Fibroblast of peridontal ligament (primary cell): ENCODE measurements at regions not wholly inside any gene's neighbourhood (a gene's known extent, or its start where the extent isn't known, plus 50 kb on each side); places are given as distances from the start of the nearest gene placed in this dataset.

Experiments used
- DNase-seq: peaks from one replicate; pipeline ENCODE4 v3.0.0-alpha.2; 2010; ENCODE audit errors: extremely low read depth

GRCh38 chr15:97319291-97319690, 641.2 kb upstream of the ARRDC4 start:
- no peak for DNase-seq

GRCh38 chr15:97346221-97346620, 614.3 kb upstream of the ARRDC4 start:
- no peak for DNase-seq

- DNase-seq = no peak
Measured at GRCh38 chr15:97350813-97351212, 609.7 kb upstream of the ARRDC4 start.

GRCh38 chr15:97383516-97383915, 577.0 kb upstream of the ARRDC4 start:
- no peak for DNase-seq

GRCh38 chr15:97386940-97387339, 573.6 kb upstream of the ARRDC4 start:
- DNase-seq = no peak

GRCh38 chr15:97401195-97401594, 559.3 kb upstream of the ARRDC4 start:
- DNase-seq = no peak

- DNase-seq = no peak
Measured at GRCh38 chr15:97401970-97402369, 558.5 kb upstream of the ARRDC4 start.

- DNase-seq = no peak
Measured at GRCh38 chr15:97406841-97407240, 553.7 kb upstream of the ARRDC4 start.

- DNase-seq = no peak
Measured at GRCh38 chr15:97410897-97411575, 549.5 kb upstream of the ARRDC4 start.

GRCh38 chr15:97420130-97420529, 540.4 kb upstream of the ARRDC4 start:
- DNase-seq = no peak

GRCh38 chr15:97425596-97425995, 534.9 kb upstream of the ARRDC4 start:
- DNase-seq = no peak

- no peak for DNase-seq
Measured at GRCh38 chr15:97443101-97443500, 517.4 kb upstream of the ARRDC4 start.

- DNase-seq = no peak
Measured at GRCh38 chr15:97446138-97446537, 514.4 kb upstream of the ARRDC4 start.

GRCh38 chr15:97456521-97457202, 503.8 kb upstream of the ARRDC4 start:
- DNase-seq = no peak

GRCh38 chr15:97457203-97457847, 503.2 kb upstream of the ARRDC4 start:
- DNase-seq = no peak

- no peak for DNase-seq
Measured at GRCh38 chr15:97459771-97460170, 500.7 kb upstream of the ARRDC4 start.

GRCh38 chr15:97461226-97461625, 499.3 kb upstream of the ARRDC4 start:
- DNase-seq = no peak

- no peak for DNase-seq
Measured at GRCh38 chr15:97463696-97464095, 496.8 kb upstream of the ARRDC4 start.

GRCh38 chr15:97470417-97470816, 490.1 kb upstream of the ARRDC4 start:
- DNase-seq = no peak

- DNase-seq = no peak
Measured at GRCh38 chr15:97473627-97474026, 486.9 kb upstream of the ARRDC4 start.

- no peak for DNase-seq
Measured at GRCh38 chr15:97479957-97480356, 480.5 kb upstream of the ARRDC4 start.

- no peak for DNase-seq
Measured at GRCh38 chr15:97482521-97482920, 478.0 kb upstream of the ARRDC4 start.

- no peak for DNase-seq
Measured at GRCh38 chr15:97483232-97483631, 477.3 kb upstream of the ARRDC4 start.
